ENCODE measurements at regions not wholly inside any gene's neighbourhood (a gene's known extent, or its start where the extent isn't known, plus 50 kb on each side); places are given as distances from the start of the nearest gene placed in this dataset.
"Not testable (repeated sequence)": the region's sequence is repeated elsewhere in the genome, so short reads cannot be mapped to it uniquely, and the experiment has no call there.

GRCh38 chr20:40868551-40869217 lies 159.9 kb upstream of the TOP1 start:
- WGBS (ENCODE audit: low lambda C conversion rate, missing lambda C conversion rate): 75% methylated on average over 6 of the region's 6 CpGs
- H2AFZ ChIP-seq: no peak overlapping the region
- H3K4me1 ChIP-seq (ENCODE audit: insufficient read depth): peaks cover 3% of the 10 kb centered on the region
- H3K79me2 ChIP-seq: no peaks in the 10 kb centered on the region
- peak; percentile 21 for DNase-seq (ENCODE audit: low spot score)
- TF ChIP-seq EZH2phosphoT487 (IDR thresholded peaks at IDR 0.05; ENCODE audit: low read depth, severe bottlenecking, unreplicated experiment): no peak
- TF ChIP-seq CTCF (IDR thresholded peaks at IDR 0.05; ENCODE audit: poor library complexity): no peak
- TF ChIP-seq EZH2 (IDR thresholded peaks at IDR 0.05; ENCODE audit: borderline replicate concordance): no peak
- H3K4me3 ChIP-seq: no peak overlapping the region
- H3K9me2 ChIP-seq (replicated peaks; ENCODE audit: insufficient read depth): no peaks in the 10 kb centered on the region
- H3K27ac ChIP-seq: no peak overlapping the region
- no peaks in the 10 kb centered on the region for H3K9me3 ChIP-seq (ENCODE audit: low read depth)
- H4K20me1 ChIP-seq (ENCODE audit: insufficient read depth, poor library complexity, severe bottlenecking): no peaks in the 10 kb centered on the region
- H3K27me3 ChIP-seq: no peaks in the 10 kb centered on the region
- no peaks in the 10 kb centered on the region for H3K36me3 ChIP-seq (replicated peaks; ENCODE audit: insufficient read depth, low read depth)
- no peak overlapping the region for H3K4me2 ChIP-seq

- Histone ChIP-seq H3K27me3 (no peaks in the 10 kb centered on the region), H3K9me2 (replicated peaks; ENCODE audit: insufficient read depth) (no peaks in the 10 kb centered on the region), H3K4me2 (no peak overlapping the region), H3K4me3 (no peak overlapping the region), H3K79me2 (no peaks in the 10 kb centered on the region), H3K36me3 (replicated peaks; ENCODE audit: insufficient read depth, low read depth) (no peaks in the 10 kb centered on the region), H3K9me3 (ENCODE audit: low read depth) (no peaks in the 10 kb centered on the region), H3K4me1 (ENCODE audit: insufficient read depth) (peaks cover 3% of the 10 kb centered on the region), H2AFZ (no peak overlapping the region), H4K20me1 (ENCODE audit: insufficient read depth, poor library complexity, severe bottlenecking) (no peaks in the 10 kb centered on the region), H3K27ac (no peak overlapping the region)
- DNase-seq (ENCODE audit: low spot score): no peak
- TF ChIP-seq CTCF (IDR thresholded peaks at IDR 0.05; ENCODE audit: poor library complexity) (no peak), EZH2 (IDR thresholded peaks at IDR 0.05; ENCODE audit: borderline replicate concordance) (no peak), EZH2phosphoT487 (IDR thresholded peaks at IDR 0.05; ENCODE audit: low read depth, severe bottlenecking, unreplicated experiment) (no peak)
- 68% methylated on average over 12 of the region's 12 CpGs for WGBS (ENCODE audit: low lambda C conversion rate, missing lambda C conversion rate)
Observed at GRCh38 chr20:40869218-40870147, 159.1 kb upstream of the TOP1 start.

GRCh38 chr20:40875116-40876085 lies 153.2 kb upstream of the TOP1 start:
- H4K20me1 ChIP-seq (ENCODE audit: insufficient read depth, poor library complexity, severe bottlenecking): no peaks in the 10 kb centered on the region
- no peak overlapping the region for H3K27ac ChIP-seq
- no peak overlapping the region for H3K4me2 ChIP-seq
- WGBS (ENCODE audit: low lambda C conversion rate, missing lambda C conversion rate): 49% methylated on average over 9 of the region's 9 CpGs
- TF ChIP-seq EZH2 (IDR thresholded peaks at IDR 0.05; ENCODE audit: borderline replicate concordance): no peak
- no peak for TF ChIP-seq EZH2phosphoT487 (IDR thresholded peaks at IDR 0.05; ENCODE audit: low read depth, severe bottlenecking, unreplicated experiment)
- TF ChIP-seq CTCF (IDR thresholded peaks at IDR 0.05; ENCODE audit: poor library complexity): no peak
- H2AFZ ChIP-seq: no peak overlapping the region
- H3K79me2 ChIP-seq: no peaks in the 10 kb centered on the region
- H3K4me3 ChIP-seq: no peak overlapping the region
- H3K36me3 ChIP-seq (replicated peaks; ENCODE audit: insufficient read depth, low read depth): no peaks in the 10 kb centered on the region
- H3K4me1 ChIP-seq (ENCODE audit: insufficient read depth): no peaks in the 10 kb centered on the region
- H3K9me2 ChIP-seq (replicated peaks; ENCODE audit: insufficient read depth): no peaks in the 10 kb centered on the region
- no peak for DNase-seq (ENCODE audit: low spot score)
- no peaks in the 10 kb centered on the region for H3K27me3 ChIP-seq
- H3K9me3 ChIP-seq (ENCODE audit: low read depth): no peaks in the 10 kb centered on the region

GRCh38 chr20:40878099-40878498 lies 150.5 kb upstream of the TOP1 start:
- not testable (repeated sequence) for H2AFZ ChIP-seq; H3K4me1 ChIP-seq (ENCODE audit: insufficient read depth); H3K4me2 ChIP-seq; H3K9me2 ChIP-seq (replicated peaks; ENCODE audit: insufficient read depth); H3K4me3 ChIP-seq; H3K9me3 ChIP-seq (ENCODE audit: low read depth); H3K36me3 ChIP-seq (replicated peaks; ENCODE audit: insufficient read depth, low read depth); H3K27ac ChIP-seq; DNase-seq (ENCODE audit: low spot score); H3K79me2 ChIP-seq; H3K27me3 ChIP-seq; H4K20me1 ChIP-seq (ENCODE audit: insufficient read depth, poor library complexity, severe bottlenecking)
- whole genome bisulfite sequencing (ENCODE audit: low lambda C conversion rate, missing lambda C conversion rate): 100% methylated on average over 1 of the region's 1 CpG

Data from hepatocyte (in vitro differentiated cells).